ENCODE measurements at regions not wholly inside any gene's neighbourhood (a gene's known extent, or its start where the extent isn't known, plus 50 kb on each side); places are given as distances from the start of the nearest gene placed in this dataset.

- TF ChIP-seq SPI1 (IDR thresholded peaks at IDR 0.05; ENCODE audit: low read depth, low read length) (no peak), POLR2A (IDR thresholded peaks at IDR 0.05; ENCODE audit: low read depth, low read length) (no peak), POLR2AphosphoS5 (IDR thresholded peaks at IDR 0.05; ENCODE audit: low read depth, low read length) (no peak), TAF1 (IDR thresholded peaks at IDR 0.05; ENCODE audit: low read depth, low read length) (no peak), POU2F2 (IDR thresholded peaks at IDR 0.05; ENCODE audit: low read depth, low read length) (no peak), PAX5 (IDR thresholded peaks at IDR 0.05; ENCODE audit: insufficient read depth, low read length, severe bottlenecking) (no peak)
Observed at GRCh38 chr1:238832106-238832505, 554.3 kb upstream of the CHRM3 start.

Data from GM12891 (cell line).